Hepatocyte (in vitro differentiated cells): ENCODE measurements at regions not wholly inside any gene's neighbourhood (a gene's known extent, or its start where the extent isn't known, plus 50 kb on each side); places are given as distances from the start of the nearest gene placed in this dataset. TPM values are rescaled to one million over a fixed set of nuclear protein-coding genes. Genes with fewer than 3 reads are reported as not detected.
A peak's percentile ranks its signal among the peaks of the same experiment; 100 is the strongest.

Experiments
- DNase-seq: peaks from one replicate; pipeline ENCODE4 v3.0.0-alpha.2; 2016; ENCODE audit warnings: low spot score
- H2AFZ ChIP-seq: fragments of 200-600 bp; sonication (generic); 2 replicates; pipeline ENCODE4 v1.6.0; 2016; ENCODE audit warnings: antibody characterized with exemption, mild to moderate bottlenecking
- H3K27ac ChIP-seq: fragments of 200-600 bp; sonication (generic); 2 replicates; pipeline ENCODE4 v1.5.1; 2016; ENCODE audit warnings: mild to moderate bottlenecking
- H3K27me3 ChIP-seq: fragments of 200-600 bp; sonication (generic); 2 replicates; pipeline ENCODE4 v1.6.1; 2016
- H3K36me3 ChIP-seq: fragments of 200-600 bp; sonication (generic); replicated peaks from 2 replicates; pipeline ENCODE4 v1.5.1; 2016; ENCODE audit warnings: low read depth; ENCODE audit not compliant: insufficient read depth
- H3K4me1 ChIP-seq: fragments of 200-600 bp; sonication (generic); 2 replicates; pipeline ENCODE4 v1.5.1; 2016; ENCODE audit warnings: mild to moderate bottlenecking, moderate library complexity; ENCODE audit not compliant: insufficient read depth
- H3K4me2 ChIP-seq: fragments of 200-600 bp; sonication (generic); 2 replicates; pipeline ENCODE4 v1.6.0; 2016
- H3K4me3 ChIP-seq: fragments of 200-600 bp; sonication (generic); 2 replicates; pipeline ENCODE4 v1.5.1; 2016; ENCODE audit warnings: mild to moderate bottlenecking
- H3K79me2 ChIP-seq: fragments of 200-600 bp; sonication (generic); 2 replicates; pipeline ENCODE4 v1.6.0; 2017; ENCODE audit warnings: mild to moderate bottlenecking
- H3K9me2 ChIP-seq: fragments of 200-600 bp; sonication (generic); replicated peaks from 2 replicates; pipeline ENCODE4 v1.6.0; 2017; ENCODE audit warnings: mild to moderate bottlenecking; ENCODE audit not compliant: insufficient read depth
- H3K9me3 ChIP-seq: fragments of 200-600 bp; sonication (generic); 2 replicates; pipeline ENCODE4 v1.5.1; 2016; ENCODE audit warnings: low read depth, mild to moderate bottlenecking
- H4K20me1 ChIP-seq: fragments of 200-600 bp; sonication (generic); 2 replicates; pipeline ENCODE4 v1.6.0; 2016; ENCODE audit warnings: mild to moderate bottlenecking; ENCODE audit not compliant: insufficient read depth, poor library complexity, severe bottlenecking
- EZH2 ChIP-seq: fragments of 200-600 bp; sonication (generic); IDR thresholded peaks from 2 replicates; pipeline ENCODE4 v1.6.1; 2016; ENCODE audit warnings: antibody characterized with exemption, mild to moderate bottlenecking, borderline replicate concordance
- EZH2phosphoT487 ChIP-seq: fragments of 200-600 bp; sonication (generic); IDR thresholded peaks from one replicate; pipeline ENCODE4 v1.6.1; 2018; ENCODE audit warnings: antibody characterized with exemption, mild to moderate bottlenecking, low read depth, moderate library complexity; ENCODE audit not compliant: unreplicated experiment, severe bottlenecking
- WGBS: methylation state at CpG from one replicate; pipeline ENCODE4 v1.1.6; 2016; ENCODE audit warnings: low lambda C conversion rate; ENCODE audit errors: missing lambda C conversion rate; 5-methylcytosine and 5-hydroxymethylcytosine counted together
- small RNA-seq: library from RNA; depleted of rRNA; stranded (forward); fragments of <200 nt; gene quantifications from one replicate; pipeline ENCODE3, GENCODE V24; 2014
- TF ChIP-seq, protein P1 (sequence below): fragments of 200-600 bp; sonication (generic); IDR thresholded peaks from 2 replicates; pipeline ENCODE4 v1.5.1; 2016; ENCODE audit warnings: antibody characterized with exemption, mild to moderate bottlenecking; ENCODE audit not compliant: poor library complexity

DNA sequence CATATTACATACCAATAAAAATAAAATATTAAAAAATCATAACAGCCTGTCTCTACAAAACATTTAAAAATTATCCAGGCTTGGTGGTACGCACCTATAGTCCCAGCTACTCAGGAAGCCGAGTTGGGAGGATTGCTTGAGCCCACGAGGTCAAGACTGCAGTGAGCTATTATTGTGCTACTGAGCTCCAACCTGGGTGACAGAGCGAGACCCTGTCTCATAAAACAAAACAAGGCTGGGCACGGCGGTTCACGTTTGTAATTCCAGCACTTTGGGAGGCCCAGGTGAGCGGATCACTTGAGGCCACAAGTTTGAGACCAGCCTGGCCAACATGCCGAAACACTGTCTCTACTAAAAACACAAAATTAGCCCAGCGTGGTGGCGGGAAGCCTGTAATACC is 52.2 kb upstream of the LSM14A start:
- 79% methylated on average over 11 of the region's 11 CpGs for WGBS
- H3K27me3 ChIP-seq = no peaks in the 10 kb centered on the region
- no peak overlapping the region for H3K4me2 ChIP-seq
- no peaks in the 10 kb centered on the region for H3K9me2 ChIP-seq
- no peak overlapping the region for H3K27ac ChIP-seq
- no peak overlapping the region for H3K4me3 ChIP-seq
- H3K9me3 ChIP-seq = no peaks in the 10 kb centered on the region
- H3K36me3 ChIP-seq = no peaks in the 10 kb centered on the region
- H3K79me2 ChIP-seq = no peaks in the 10 kb centered on the region
- H2AFZ ChIP-seq = no peak overlapping the region
- H4K20me1 ChIP-seq = no peaks in the 10 kb centered on the region
- DNase-seq = no peak
- TF ChIP-seq, protein P1, sequence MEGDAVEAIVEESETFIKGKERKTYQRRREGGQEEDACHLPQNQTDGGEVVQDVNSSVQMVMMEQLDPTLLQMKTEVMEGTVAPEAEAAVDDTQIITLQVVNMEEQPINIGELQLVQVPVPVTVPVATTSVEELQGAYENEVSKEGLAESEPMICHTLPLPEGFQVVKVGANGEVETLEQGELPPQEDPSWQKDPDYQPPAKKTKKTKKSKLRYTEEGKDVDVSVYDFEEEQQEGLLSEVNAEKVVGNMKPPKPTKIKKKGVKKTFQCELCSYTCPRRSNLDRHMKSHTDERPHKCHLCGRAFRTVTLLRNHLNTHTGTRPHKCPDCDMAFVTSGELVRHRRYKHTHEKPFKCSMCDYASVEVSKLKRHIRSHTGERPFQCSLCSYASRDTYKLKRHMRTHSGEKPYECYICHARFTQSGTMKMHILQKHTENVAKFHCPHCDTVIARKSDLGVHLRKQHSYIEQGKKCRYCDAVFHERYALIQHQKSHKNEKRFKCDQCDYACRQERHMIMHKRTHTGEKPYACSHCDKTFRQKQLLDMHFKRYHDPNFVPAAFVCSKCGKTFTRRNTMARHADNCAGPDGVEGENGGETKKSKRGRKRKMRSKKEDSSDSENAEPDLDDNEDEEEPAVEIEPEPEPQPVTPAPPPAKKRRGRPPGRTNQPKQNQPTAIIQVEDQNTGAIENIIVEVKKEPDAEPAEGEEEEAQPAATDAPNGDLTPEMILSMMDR = no peak
- H3K4me1 ChIP-seq = no peaks in the 10 kb centered on the region

DNA sequence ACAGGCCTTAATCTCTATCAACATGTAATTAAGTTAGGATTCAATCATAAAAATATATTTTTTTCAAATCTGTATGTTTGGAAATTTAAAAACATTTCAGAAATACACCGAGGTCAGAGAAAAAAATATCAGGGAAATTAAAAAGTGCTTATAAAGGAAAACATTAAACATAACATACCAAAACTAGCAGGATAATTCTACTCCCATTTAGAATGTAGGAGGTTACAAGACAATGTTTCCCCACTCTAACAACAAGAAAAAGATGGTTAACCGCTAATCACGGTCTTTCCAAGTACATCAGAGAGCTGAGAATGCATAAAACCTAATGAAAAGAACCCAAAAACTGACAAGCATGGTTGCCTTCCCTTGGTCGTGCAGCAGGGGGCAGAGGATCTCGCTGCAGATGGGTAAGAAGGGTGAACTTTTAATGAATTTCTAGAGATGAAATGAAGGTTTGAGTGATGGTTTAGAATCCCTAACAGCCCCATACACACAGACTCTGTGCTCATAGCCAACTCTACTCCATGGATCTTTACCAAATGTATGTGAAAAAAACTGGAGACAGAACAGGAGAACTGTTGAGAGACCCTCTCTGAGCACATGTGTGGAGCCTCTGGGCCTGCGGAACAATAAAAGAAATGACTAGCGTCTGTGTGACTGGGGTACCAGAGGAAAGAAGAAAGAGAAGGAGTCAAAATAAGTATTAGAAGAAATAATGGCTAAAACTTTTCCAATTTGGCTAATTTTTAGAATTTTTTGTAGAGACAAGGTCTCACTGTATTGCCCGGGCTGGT is 51.3 kb upstream of the LSM14A start:
- H3K9me3 ChIP-seq = no peaks in the 10 kb centered on the region
- no peak overlapping the region for H3K4me2 ChIP-seq
- H3K36me3 ChIP-seq = no peaks in the 10 kb centered on the region
- 62% methylated on average over 8 of the region's 8 CpGs for WGBS
- peak; percentile 48 for DNase-seq
- no peak overlapping the region for H3K4me3 ChIP-seq
- no peaks in the 10 kb centered on the region for H3K4me1 ChIP-seq
- no peaks in the 10 kb centered on the region for H3K79me2 ChIP-seq
- no peaks in the 10 kb centered on the region for H3K27me3 ChIP-seq
- H2AFZ ChIP-seq = no peak overlapping the region
- no peak for TF ChIP-seq EZH2phosphoT487
- TF ChIP-seq, protein P1 = peak; percentile 62
- no peak for TF ChIP-seq EZH2
- no peaks in the 10 kb centered on the region for H4K20me1 ChIP-seq
- no peaks in the 10 kb centered on the region for H3K9me2 ChIP-seq
- H3K27ac ChIP-seq = no peak overlapping the region

Small RNA genes in the stretch of these regions (small RNA-seq; reads per million reads assigned to genes)
- gene RN7SL150P (not detected), gene RPS4XP23 (not detected)
